Liver (tissue), 3 donors: ENCODE measurements at regions not wholly inside any gene's neighbourhood (a gene's known extent, or its start where the extent isn't known, plus 50 kb on each side); places are given as distances from the start of the nearest gene placed in this dataset.

Experiments
- EGR1 ChIP-seq, 2 donors: IDR thresholded peaks; 2 replicates each; pipeline ENCODE4 v1.6.1; 2016 to 2018; ENCODE audit warnings: antibody characterized with exemption in 2 of 2, low read depth in 2 of 2
- GABPA ChIP-seq, 2 donors: IDR thresholded peaks in 1 of 2; conservative IDR thresholded peaks in 1 of 2; 2 replicates each; pipeline ENCODE4 v1.6.1; 2016; ENCODE audit warnings: antibody characterized with exemption in 2 of 2, mild to moderate bottlenecking in 1 of 2, moderate library complexity in 1 of 2
- JUND ChIP-seq, 2 donors: IDR thresholded peaks; 2 replicates each; pipeline ENCODE4 v1.6.1; 2016; ENCODE audit warnings: antibody characterized with exemption in 2 of 2
- RAD21 ChIP-seq, 2 donors: IDR thresholded peaks; 2 replicates each; pipeline ENCODE4 v1.6.1; 2016; ENCODE audit warnings: antibody characterized with exemption in 2 of 2, mild to moderate bottlenecking in 2 of 2
- RXRA ChIP-seq, 2 donors: IDR thresholded peaks; 2 replicates each; pipeline ENCODE4 v1.6.1; 2017 to 2018; ENCODE audit warnings: antibody characterized with exemption in 2 of 2, mild to moderate bottlenecking in 1 of 2
- YY1 ChIP-seq: IDR thresholded peaks from 2 replicates; pipeline ENCODE4 v1.6.1; 2016; ENCODE audit warnings: antibody characterized with exemption, mild to moderate bottlenecking
- TF ChIP-seq, protein P1 (sequence below): fragments of 150-350 bp; IDR thresholded peaks from 2 replicates; pipeline ENCODE4 v1.5.1; 2017; ENCODE audit warnings: improper control_type of control experiment, low read depth, low read length; ENCODE audit not compliant: missing input control
- TF ChIP-seq, protein P2 (sequence below): IDR thresholded peaks from 2 replicates; pipeline ENCODE4 v1.6.1; 2016; ENCODE audit warnings: antibody characterized with exemption, mild to moderate bottlenecking
- donor health status: healthy.
- donor health status: healthy.

DNA sequence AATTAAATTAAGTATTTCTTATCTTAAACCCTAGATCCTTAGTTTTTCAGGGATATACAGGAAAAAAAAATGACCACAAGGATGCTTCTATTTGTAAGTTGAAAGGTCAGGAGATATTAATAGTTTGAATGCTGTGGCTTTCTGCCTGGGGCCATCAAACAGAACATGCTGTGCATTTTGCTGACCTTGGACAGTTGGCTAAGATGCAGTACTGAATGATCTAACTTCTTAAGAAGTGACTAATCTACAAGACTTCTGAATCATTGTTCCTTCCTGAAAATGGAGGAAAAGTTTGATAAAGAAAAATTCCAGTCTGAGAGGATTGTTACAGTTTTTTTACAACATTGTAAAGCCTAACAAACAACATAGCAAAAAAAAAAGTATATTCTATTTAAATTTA, 237.8 kb upstream of the JADE1 start:
- peak in 1 of 2 donors; percentile 31 for TF ChIP-seq RXRA (IDR thresholded peaks at IDR 0.05)
- TF ChIP-seq, protein P1, sequence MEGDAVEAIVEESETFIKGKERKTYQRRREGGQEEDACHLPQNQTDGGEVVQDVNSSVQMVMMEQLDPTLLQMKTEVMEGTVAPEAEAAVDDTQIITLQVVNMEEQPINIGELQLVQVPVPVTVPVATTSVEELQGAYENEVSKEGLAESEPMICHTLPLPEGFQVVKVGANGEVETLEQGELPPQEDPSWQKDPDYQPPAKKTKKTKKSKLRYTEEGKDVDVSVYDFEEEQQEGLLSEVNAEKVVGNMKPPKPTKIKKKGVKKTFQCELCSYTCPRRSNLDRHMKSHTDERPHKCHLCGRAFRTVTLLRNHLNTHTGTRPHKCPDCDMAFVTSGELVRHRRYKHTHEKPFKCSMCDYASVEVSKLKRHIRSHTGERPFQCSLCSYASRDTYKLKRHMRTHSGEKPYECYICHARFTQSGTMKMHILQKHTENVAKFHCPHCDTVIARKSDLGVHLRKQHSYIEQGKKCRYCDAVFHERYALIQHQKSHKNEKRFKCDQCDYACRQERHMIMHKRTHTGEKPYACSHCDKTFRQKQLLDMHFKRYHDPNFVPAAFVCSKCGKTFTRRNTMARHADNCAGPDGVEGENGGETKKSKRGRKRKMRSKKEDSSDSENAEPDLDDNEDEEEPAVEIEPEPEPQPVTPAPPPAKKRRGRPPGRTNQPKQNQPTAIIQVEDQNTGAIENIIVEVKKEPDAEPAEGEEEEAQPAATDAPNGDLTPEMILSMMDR = no peak
- TF ChIP-seq RAD21 (IDR thresholded peaks at IDR 0.05) = peak; percentile 30 to 43
- no peak for TF ChIP-seq EGR1 (IDR thresholded peaks at IDR 0.05; ENCODE audit: low read depth in 2 of 2)
- TF ChIP-seq YY1 = peak; percentile 55
- TF ChIP-seq, protein P2, sequence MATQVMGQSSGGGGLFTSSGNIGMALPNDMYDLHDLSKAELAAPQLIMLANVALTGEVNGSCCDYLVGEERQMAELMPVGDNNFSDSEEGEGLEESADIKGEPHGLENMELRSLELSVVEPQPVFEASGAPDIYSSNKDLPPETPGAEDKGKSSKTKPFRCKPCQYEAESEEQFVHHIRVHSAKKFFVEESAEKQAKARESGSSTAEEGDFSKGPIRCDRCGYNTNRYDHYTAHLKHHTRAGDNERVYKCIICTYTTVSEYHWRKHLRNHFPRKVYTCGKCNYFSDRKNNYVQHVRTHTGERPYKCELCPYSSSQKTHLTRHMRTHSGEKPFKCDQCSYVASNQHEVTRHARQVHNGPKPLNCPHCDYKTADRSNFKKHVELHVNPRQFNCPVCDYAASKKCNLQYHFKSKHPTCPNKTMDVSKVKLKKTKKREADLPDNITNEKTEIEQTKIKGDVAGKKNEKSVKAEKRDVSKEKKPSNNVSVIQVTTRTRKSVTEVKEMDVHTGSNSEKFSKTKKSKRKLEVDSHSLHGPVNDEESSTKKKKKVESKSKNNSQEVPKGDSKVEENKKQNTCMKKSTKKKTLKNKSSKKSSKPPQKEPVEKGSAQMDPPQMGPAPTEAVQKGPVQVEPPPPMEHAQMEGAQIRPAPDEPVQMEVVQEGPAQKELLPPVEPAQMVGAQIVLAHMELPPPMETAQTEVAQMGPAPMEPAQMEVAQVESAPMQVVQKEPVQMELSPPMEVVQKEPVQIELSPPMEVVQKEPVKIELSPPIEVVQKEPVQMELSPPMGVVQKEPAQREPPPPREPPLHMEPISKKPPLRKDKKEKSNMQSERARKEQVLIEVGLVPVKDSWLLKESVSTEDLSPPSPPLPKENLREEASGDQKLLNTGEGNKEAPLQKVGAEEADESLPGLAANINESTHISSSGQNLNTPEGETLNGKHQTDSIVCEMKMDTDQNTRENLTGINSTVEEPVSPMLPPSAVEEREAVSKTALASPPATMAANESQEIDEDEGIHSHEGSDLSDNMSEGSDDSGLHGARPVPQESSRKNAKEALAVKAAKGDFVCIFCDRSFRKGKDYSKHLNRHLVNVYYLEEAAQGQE = no peak
- peak in 1 of 2 donors; percentile 46 for TF ChIP-seq JUND (IDR thresholded peaks at IDR 0.05)
- no peak for TF ChIP-seq GABPA (IDR thresholded peaks at IDR 0.05 in 1 of 2, conservative IDR thresholded peaks at IDR 0.05 in 1 of 2)
